GM21390 (cell line): ENCODE measurements at regions not wholly inside any gene's neighbourhood (a gene's known extent, or its start where the extent isn't known, plus 50 kb on each side); places are given as distances from the start of the nearest gene placed in this dataset.
"Not testable (repeated sequence)": the region's sequence is repeated elsewhere in the genome, so short reads cannot be mapped to it uniquely, and the experiment has no call there.

ENCODE experiments used
- ATAC-seq: cut with Tn5 transposase; IDR thresholded peaks from one replicate; pipeline ENCODE4 v1.9.1; 2021; ENCODE audit not compliant: unreplicated experiment

DNA sequence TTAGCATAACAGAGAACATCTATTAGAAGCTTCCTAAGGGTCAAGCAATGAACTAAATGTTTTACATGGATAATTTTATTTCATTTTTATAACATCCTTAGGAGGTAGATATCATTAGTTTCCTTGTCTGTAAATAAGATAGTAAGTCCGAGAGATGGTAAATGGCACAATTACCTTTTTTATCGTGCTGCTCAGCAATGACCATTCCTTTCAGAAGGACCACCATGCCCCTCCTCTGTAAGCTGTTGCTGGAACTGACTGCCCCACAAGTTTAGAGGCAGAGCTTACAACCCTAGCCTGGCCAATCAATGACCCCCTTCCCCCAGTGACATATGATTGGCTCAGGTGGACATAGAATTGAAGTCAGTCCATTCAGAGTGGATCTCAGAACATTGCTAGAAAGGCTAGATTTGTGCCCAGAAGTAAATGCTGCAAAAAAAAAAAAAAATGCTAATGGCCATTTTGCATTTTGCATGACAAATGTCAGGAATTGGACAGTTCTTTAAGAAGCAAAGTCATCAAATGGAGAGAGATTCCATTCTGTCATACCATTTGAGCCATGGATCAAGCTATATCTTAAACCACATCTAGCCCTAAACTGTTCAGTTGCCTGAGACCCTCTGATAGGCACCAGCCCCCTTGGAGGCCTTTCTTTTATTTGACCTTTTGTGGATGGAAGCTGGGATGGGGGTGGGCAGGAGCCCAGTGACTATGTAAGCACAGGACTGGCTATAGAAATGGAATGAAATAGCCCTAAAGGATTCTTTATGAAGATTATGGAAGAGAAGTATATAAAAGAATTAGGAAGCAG, 668.3 kb downstream of the UQCRFS1 start:
- no peak for ATAC-seq

DNA sequence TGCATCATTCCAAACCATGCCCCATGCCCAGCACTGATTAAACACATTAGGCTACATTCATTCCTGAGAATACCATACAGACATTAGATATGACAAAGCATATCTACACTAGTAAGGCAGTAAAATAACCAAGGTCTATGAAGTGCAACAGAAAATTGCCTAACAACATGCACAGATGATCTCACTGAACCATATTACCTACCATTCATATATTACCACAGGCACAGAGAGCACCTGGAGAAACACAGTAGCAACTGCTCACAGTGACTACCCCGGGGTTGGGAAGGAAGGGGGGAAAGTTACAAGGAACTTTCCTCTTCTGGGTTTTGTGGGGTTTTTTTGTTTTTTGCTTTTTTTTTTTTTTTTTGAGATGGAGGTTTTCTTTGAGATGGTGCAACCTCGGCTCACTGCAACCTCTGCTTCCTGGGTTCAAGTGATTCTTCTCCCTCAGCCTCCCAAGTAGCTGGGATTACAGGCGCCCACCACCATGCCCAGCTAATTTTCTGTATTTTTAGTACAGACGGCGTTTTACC, 669.6 kb downstream of the UQCRFS1 start:
- ATAC-seq: no peak

DNA sequence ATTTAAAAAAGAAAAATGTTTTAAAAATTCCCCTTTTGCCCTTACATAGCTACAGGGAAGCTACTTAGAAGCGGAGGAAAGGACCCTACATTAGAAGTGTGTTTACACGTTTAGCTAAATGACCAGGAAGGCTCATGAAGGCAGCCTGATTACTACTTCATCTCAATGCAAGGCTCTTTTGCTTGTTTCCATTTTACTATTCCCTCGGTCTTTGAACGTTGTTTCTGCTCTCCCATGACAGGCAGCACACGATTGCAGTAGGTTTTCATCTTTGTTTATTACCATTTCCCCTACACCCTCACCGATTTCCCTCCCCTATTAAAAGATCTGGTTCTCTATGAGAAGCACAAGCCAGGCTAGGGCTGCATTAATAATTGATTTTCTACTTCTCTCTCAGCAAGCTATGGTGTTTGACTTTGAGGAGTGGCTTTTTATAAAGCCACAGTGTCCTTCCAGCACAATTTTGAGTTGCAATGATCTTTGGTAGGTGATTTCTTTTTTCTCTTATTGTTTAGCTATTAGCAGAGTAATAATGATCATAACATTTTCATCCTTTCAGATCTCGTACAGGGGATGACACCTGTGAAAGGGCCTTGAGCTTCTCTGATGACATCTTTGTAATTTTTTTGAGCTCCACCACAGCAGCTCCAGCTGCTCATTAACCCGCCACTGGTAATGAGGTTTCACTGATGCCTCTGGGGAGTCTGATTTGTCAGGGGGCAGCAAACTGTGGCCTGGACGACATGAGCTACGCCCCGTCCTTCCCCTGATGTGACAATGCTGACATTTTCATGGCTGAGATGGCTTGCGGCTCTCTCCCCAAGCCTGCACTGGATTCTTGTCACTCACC, 670.3 kb downstream of the UQCRFS1 start:
- ATAC-seq: no peak

DNA sequence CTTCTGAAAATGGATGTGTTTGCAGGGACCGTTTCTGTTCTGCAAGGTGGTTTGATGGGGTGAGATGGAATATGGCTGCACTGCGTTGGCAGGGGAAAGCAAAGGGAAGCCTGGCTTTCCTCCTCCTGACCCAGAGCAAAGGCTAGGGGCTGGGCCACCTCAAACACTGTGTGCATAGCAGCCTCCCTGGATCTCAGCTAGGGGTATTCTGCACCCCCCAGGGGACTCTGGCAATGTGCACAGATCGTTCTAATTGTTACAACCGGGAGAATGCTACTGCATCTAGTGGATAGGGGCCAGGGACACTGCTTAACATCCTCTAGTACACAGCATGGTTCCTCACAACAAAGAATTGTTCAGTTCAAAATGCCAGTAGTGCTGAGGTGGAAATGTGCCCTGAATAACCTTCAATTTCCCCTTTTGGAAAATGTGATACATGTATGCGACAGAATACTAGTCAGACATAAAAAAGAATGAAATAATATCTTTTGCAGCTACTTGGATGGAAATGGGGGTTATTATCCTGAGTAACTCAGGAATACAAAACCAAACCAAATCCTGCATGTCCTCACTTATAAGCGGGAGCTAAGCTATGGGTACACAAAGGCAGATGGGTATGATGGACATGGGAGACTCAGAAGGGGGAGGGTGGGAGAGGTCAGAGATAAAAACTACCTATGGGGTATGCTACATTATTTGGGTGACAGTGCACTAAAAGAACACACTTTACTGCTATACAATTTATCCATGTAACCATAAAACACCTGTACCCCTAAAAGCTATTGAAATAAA, 671.2 kb downstream of the UQCRFS1 start:
- no peak for ATAC-seq

DNA sequence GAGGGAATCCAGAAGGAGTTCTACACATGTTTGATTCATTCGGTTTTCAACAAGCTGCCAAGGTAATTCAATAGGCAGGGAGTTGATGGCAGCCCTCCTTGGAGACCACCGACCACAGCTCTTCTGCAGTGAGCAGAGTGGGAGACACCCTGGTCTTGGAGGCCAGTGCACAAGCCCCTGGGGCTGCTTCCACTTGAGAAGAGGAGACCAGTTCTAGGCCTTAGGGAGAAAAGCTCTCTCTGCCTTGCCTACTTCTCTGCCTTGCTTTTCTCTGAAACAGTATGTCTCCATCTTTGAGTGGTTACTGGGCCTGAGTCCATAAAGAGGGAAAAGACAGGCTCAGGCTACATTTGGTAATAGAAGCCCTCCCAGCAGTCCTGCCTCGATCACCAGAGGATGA, 671.9 kb downstream of the UQCRFS1 start:
- ATAC-seq: no peak

DNA sequence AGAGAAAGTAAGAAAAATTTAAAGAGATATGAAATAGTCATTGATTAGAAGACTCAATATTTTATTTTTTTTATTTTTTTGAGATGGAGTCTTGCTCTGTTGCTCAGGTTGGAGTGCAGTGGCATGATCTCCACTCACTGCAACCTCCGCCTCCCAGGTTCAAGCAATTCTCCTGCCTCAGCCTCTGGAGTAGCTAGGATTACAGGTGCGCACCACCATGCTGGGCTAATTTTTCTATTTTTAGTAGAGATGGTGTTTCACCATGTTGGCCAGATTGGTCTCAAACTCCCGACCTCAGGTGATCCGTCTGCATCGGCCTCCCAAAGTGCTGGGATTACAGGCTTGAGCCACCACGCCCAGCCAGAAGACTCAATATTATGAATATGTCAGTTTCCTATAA, 672.6 kb downstream of the UQCRFS1 start:
- not testable (repeated sequence) for ATAC-seq

DNA sequence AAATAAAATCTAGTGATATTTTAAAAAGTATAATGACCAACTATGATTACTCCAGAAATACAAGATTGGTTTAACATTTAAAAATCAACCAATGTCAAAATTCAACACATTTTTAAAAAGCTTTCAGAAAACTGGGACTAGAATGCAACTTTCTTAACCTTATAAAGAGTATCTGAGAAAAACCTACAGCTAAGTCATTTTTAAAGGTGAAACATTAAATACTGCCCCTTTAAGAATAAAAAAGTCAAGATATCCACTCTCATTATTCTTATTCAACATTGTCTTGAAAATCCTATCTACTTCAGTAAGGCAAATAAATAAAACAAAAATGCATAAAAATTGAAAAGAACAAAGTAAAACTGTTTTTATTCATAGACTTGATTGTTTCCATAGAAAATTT, 673.2 kb downstream of the UQCRFS1 start:
- ATAC-seq: no peak

DNA sequence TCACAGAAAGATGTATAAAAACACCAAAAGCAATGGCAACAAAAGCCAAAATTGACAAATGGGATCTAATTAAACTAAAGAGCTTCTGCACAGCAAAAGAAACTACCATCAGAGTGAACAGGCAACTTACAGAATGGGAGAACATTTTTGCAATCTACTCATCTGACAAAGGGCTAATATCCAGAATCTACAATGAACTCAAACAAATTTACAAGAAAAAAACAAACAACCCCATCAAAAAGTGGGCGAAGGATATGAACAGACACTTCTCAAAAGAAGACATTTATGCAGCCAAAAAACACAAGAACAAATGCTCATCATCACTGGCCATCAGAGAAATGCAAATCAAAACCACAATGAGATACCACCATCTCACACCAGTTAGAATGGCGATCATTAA, 674.4 kb downstream of the UQCRFS1 start:
- ATAC-seq: not testable (repeated sequence)

DNA sequence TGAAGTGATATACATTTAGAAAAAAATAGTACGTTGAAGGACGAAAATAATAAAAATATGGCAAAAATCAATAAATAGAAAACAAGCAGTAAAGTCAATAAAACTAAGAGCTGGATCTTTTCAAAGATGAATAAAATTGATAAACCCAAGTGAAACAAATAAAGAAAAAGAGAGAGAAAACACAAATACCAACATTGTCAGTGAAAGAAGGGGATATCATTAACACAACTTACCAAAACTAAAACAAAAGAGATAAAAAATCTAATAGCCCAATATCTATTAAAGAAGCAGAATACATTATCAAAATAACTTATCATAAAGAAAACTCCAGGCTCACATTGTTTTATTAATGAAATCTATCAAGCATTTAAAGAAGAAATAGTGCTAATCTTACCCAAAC, 675.1 kb downstream of the UQCRFS1 start:
- no peak for ATAC-seq

DNA sequence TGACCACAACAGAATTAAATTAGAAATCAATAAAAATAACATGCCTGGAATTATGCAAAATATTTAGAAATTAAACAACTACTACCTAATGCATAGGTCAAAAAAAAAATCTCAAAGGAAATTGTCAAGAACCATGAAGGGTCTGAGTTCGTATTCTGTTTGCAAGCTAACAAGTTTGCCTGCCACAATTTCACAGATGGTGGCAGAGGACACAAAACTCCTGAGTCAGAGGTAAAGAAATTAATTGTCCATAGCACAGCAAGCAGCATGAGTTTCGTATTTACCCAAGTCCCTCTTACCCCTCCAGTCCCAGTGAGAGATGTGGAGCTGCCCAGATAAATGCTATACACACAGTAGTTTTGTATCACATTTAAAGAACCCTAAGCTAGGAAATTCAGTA, 675.9 kb downstream of the UQCRFS1 start:
- ATAC-seq: no peak

DNA sequence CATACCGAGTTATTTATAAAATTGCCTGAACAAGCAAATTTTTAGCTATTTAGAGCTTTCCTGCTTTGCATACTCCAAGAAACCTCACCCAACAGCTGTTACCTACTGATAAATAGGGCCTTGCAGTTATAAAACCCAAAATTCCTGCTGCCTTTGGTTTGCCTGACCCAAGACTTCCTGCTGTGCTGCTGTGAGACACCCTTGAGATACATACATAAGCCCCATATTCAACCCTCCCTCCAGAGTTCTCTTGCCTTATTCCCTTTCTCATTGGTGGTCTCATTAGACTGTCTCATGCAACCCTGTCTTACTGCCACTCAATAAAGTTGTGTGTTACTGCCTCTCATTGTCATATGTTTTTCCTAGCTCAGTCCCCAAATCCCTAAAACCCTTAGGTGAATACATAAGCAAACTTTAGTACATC, 677.6 kb downstream of the UQCRFS1 start:
- ATAC-seq: no peak

DNA sequence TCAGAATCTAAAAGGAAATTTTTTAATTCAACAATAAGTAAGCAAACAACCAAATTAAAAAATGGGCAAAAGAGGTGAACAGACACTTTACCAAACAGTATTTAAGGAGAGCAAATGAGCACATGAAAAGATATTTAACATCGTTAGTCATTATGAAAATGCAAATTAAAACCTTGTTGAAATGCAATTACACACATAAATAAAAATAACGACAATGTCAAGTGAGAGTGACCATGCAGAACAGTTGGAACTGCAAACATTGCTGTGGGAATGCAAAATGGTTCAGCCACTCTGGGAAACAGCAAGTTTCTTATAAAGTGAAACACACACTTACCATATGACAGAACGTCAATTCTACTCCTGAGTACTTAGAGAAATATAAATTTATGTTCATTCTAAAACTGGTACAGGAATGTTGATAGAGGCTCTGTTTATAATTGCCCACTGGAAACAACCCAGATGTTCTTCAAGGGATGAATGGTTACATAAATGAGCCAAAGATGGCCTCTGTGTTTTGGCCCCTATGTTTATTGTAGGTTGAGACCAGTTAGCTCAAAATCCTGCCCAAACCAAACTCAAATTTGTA, 678.1 kb downstream of the UQCRFS1 start:
- ATAC-seq: no peak

DNA sequence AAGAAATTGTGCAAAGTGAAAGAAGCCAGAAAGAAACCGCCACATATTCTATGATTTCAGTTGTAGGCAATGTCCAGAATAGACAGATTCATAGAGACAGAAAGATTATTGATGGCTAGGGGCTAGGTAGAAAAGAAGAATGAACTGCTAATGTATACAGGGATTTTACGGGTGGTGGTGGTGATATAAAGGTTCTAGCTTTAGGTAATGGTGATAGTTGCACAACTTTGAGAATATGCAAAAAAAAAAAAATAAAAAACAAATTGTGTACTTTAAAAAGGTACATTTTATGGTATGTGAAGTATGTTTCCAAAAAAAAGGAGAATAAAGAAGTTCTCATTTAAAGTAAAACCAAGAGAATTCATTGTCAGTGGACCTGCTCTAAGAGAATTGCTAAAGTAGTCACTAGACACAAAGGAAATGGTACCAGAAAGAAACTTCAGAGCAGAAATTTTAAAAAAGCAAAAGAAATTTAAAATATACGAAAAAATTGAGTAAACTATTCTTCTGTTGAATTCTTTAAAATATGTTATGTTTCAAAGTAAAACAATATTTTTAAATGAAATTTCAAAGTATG, 680.1 kb downstream of the UQCRFS1 start:
- no peak for ATAC-seq

DNA sequence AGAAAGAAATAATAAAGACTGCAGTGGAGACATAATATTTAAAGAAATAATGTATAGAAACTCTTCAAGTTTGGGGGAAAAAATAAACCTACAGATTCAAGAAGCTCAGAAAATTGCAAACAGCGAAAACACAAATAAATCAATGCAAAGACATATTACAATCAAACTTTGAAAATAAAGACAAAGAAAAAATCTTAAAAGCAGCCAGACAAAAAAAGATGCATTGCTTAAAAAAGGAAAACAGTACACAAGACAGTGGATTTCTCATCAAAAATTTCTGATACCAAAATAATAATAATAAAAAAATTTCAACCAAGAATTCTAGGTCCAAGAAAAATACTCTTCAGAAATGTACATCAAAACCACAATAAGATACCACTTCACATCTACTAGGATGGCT, 681.0 kb downstream of the UQCRFS1 start:
- ATAC-seq: no peak

DNA sequence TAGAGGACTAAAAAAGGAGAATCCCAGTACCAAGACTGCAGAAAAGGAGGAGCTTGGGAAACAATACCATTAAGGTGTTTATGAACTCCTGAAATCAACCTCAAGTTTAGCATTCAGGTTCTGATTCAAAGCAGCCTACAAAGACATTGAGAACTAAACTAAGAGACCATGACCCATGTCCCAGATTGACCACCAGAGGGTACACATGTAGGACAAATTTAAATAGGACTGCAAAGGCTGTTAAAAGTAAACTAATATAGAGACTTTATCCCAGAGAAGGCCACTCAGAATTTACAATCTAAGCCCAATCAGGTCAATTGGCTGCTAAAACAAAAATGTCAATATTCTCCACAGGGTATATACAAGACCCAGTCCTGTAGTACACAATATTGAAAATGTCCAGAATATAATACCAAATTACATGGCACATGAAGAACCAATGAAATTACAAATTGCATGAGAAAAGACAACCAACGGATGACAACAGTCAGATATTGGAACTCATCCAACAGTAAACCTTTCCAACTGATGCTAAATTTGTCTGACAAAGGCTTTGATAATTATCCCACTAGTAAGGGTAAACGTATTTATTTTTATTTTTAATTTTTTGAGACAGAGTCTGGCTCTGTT, 682.4 kb downstream of the UQCRFS1 start:
- ATAC-seq: no peak

DNA sequence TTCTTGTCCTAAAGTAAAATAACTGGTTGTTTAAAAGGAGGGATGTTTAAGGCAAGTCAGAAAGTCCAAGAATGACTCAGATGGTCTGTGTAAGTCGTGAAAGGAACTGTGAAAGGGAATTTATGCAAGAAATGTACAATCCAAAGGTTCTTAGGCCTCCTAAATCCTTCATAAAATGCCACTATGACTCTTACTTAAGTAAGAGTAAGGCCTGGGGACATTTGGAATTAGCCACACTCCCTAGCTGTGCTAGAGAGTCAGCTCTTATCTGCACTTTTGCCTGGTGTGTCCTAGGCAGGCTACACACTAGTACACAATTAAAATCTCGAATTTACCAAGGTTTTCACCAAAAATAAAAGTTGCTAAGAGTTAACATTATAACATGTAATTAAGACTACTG, 686.9 kb downstream of the UQCRFS1 start:
- ATAC-seq: no peak

DNA sequence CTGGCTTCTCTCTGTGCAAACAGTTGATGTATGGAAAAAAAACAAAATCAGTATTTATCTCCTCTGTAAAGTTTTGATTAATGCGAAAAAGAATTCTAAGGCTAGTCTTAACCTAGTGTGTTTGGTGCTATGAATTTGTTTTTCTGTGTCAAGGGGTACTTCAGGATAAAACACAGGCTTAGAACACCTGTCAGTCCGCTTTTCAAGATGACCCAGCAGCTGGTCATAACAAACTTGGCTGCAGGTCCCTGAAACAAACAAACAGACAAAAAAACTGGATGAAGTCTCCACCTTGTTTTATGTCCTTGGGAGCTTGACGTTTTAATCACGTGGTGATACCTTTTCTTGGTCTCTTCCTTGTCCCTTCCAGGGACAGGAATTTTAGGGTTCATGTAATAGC, 689.3 kb downstream of the UQCRFS1 start:
- no peak for ATAC-seq

DNA sequence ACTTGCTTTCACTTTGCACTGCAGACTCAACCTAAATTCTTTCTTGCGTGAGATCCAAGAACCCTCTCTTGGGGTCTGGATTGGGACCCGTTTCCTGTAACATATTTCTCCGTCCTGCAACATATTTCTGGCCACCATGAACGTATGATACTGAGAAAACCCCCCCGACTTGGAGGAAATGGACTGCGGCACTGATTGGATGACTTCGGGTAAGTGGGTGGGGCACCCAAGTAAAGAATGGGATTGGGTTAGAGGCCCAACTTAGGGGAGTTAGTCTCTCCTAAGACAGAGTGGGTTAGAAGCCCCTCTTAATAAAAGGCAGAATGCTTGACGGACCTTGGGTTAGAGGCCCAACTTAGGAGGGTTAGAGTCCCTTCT, 690.4 kb downstream of the UQCRFS1 start:
- ATAC-seq: no peak

DNA sequence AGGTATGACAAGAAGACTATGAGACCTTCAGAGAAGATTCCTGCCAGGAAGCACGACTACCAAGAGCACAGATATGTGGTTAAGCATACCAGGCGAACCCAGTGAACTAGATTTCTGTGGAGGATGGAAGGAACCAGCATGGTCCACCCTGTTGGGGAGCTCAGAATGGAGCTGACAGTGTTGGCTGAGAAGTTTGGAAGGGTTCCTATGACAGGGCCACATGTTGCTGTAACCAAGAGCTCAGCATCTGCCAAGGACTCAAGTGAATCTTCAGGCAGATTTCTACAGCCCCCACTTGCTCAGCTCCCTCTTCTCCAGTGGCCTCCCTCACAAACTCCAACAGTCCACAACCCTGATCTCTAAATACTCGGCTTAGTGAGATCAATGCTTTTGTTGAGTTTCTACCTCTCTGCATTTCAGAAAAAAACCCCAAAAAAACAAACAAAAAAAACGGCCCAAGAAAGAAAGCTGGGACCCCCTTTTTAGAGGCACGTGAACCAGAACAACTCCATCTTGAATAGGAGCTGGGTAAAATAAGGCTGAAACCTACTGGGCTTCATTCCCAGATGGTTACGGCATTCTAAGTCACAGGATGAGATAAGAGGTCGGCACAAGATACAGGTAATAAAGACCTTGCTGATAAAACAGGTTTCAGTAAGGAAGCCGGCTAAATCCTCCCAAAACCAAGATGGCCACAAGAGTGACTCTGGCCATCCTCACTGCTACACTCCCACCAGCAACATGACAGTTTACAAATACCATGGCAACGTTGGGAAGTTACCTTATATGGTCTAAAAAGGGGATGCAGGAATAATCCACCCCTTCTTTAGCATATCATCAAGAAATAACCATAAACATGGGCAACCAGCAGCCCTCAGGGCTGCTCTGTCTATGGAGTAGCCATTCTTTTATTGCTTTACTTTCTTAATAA, 691.1 kb downstream of the UQCRFS1 start:
- ATAC-seq: no peak
